SJCRH30 (cell line): ENCODE measurements at regions not wholly inside any gene's neighbourhood (a gene's known extent, or its start where the extent isn't known, plus 50 kb on each side); places are given as distances from the start of the nearest gene placed in this dataset.

Source experiments
- DNase-seq, 2 experiments: peaks; one replicate each; pipeline ENCODE4 v3.0.0-alpha.2; 2015 to 2020
- H3K27ac ChIP-seq: fragments of 250-450 bp; sonication (Bioruptor Pico); 2 replicates; pipeline ENCODE4 v1.5.1; 2020; ENCODE audit warnings: mild to moderate bottlenecking, moderate library complexity
- H3K27me3 ChIP-seq: fragments of 250-450 bp; sonication (Bioruptor Pico); 2 replicates; pipeline ENCODE4 v1.5.1; 2020; ENCODE audit warnings: mild to moderate bottlenecking, moderate library complexity
- H3K36me3 ChIP-seq: fragments of 250-450 bp; sonication (Bioruptor Pico); 2 replicates; pipeline ENCODE4 v1.5.1; 2020; ENCODE audit warnings: mild to moderate bottlenecking, moderate library complexity
- H3K4me1 ChIP-seq: fragments of 250-450 bp; sonication (Bioruptor Pico); 2 replicates; pipeline ENCODE4 v1.5.1; 2020; ENCODE audit warnings: mild to moderate bottlenecking, moderate library complexity
- H3K4me3 ChIP-seq: fragments of 250-450 bp; sonication (Bioruptor Pico); 2 replicates; pipeline ENCODE4 v1.5.1; 2020; ENCODE audit warnings: mild to moderate bottlenecking, moderate library complexity
- H3K9me3 ChIP-seq: fragments of 250-450 bp; sonication (Bioruptor Pico); replicated peaks from 2 replicates; pipeline ENCODE4 v1.5.1; 2020; ENCODE audit warnings: mild to moderate bottlenecking, moderate library complexity

DNA sequence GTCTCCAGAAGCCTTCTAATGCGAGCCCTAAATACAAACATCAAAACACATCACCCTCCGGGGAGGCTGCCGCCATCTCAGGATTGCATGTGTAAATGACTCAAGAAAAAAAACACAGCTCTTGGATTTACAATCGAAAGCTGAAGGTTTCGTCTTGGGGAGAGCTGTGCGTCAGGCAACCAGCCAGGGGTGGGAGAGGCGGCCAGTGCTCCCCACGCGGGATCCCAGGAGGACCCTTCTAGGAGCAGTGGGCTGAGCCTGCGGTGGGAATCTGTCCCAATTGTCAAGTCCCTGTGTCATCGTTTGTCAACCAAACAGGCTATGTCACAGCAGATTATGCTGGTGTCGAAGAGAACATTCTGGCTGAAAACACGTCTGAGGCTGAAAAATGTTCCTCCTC, 209.7 kb downstream of the ABCC12 start:
- Histone ChIP-seq H3K36me3 (no peaks in the 10 kb centered on the region), H3K4me1 (no peaks in the 10 kb centered on the region), H3K4me3 (no peak overlapping the region), H3K27ac (no peak overlapping the region), H3K9me3 (no peaks in the 10 kb centered on the region), H3K27me3 (no peaks in the 10 kb centered on the region)
- no peak for DNase-seq

GRCh38 chr16:47944589-47944988, 211.2 kb downstream of the ABCC12 start:
- Histone ChIP-seq H3K36me3 (no peaks in the 10 kb centered on the region), H3K4me1 (no peaks in the 10 kb centered on the region), H3K4me3 (no peak overlapping the region), H3K27me3 (no peaks in the 10 kb centered on the region), H3K9me3 (no peaks in the 10 kb centered on the region), H3K27ac (no peak overlapping the region)
- DNase-seq = no peak

- DNase-seq = no peak
- Histone ChIP-seq H3K36me3 (no peaks in the 10 kb centered on the region), H3K9me3 (no peaks in the 10 kb centered on the region), H3K27ac (no peak overlapping the region), H3K27me3 (no peaks in the 10 kb centered on the region), H3K4me3 (no peak overlapping the region), H3K4me1 (no peaks in the 10 kb centered on the region)
Measured at GRCh38 chr16:47943235-47943634, 212.6 kb downstream of the ABCC12 start.

- Histone ChIP-seq H3K36me3 (no peaks in the 10 kb centered on the region), H3K27ac (no peak overlapping the region), H3K4me1 (no peaks in the 10 kb centered on the region), H3K4me3 (no peak overlapping the region), H3K9me3 (no peaks in the 10 kb centered on the region), H3K27me3 (no peaks in the 10 kb centered on the region)
- no peak for DNase-seq
Measured at GRCh38 chr16:47940466-47940865, 215.3 kb downstream of the ABCC12 start.

- no peak overlapping the region for H3K4me3 ChIP-seq
- no peaks in the 10 kb centered on the region for H3K4me1 ChIP-seq
- no peaks in the 10 kb centered on the region for H3K27me3 ChIP-seq
- H3K27ac ChIP-seq = no peak overlapping the region
- no peaks in the 10 kb centered on the region for H3K9me3 ChIP-seq
- no peaks in the 10 kb centered on the region for H3K36me3 ChIP-seq
- no peak for DNase-seq
Measured at GRCh38 chr16:47939680-47940079, 216.1 kb downstream of the ABCC12 start.

DNA sequence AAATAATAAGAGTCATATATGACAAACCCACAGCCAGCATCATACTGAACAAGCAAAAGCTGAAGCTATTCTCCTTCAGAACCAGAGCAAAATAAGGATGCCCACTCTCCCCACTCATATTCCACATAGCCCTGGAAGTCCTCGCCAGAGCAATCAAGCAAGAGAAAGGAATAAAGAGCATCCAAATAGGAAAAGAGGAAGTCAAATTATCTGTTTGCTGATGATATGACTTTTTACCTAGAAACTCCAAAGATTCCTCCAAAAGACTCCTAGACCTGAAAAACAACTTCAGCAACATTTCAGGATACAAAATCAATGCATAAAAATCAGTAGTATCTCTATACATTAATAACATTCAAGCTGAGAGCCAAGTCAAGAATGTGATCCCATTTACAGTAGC, 217.5 kb downstream of the ABCC12 start:
- DNase-seq = no peak
- Histone ChIP-seq H3K9me3 (no peaks in the 10 kb centered on the region), H3K4me1 (no peaks in the 10 kb centered on the region), H3K27ac (no peak overlapping the region), H3K36me3 (no peaks in the 10 kb centered on the region), H3K27me3 (no peaks in the 10 kb centered on the region), H3K4me3 (no peak overlapping the region)

DNA sequence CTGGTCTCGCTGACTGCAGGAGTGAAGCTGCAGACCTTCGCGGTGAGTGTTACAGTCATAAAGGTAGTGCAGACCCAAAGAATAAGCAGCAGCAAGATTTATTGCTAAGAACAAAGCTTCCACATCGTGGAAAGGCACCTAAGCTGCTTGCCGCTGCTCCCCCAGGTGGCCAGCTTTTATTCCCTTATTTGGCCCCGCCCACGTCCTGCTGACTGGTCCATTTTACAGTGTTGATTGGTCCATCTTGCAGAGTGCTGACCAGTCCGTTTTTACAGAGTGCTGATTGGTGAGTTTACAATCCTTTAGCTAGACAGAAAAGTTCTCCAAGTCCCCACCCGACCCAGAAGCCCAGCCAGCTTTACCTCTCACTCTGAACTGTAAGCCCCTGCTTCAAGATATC, 227.8 kb downstream of the ABCC12 start:
- Histone ChIP-seq H3K4me3 (no peak overlapping the region), H3K9me3 (no peaks in the 10 kb centered on the region), H3K4me1 (no peaks in the 10 kb centered on the region), H3K27me3 (no peaks in the 10 kb centered on the region), H3K27ac (no peak overlapping the region), H3K36me3 (no peaks in the 10 kb centered on the region)
- peak in 1 of 2 experiments; percentile 12 for DNase-seq

- Histone ChIP-seq H3K9me3 (no peaks in the 10 kb centered on the region), H3K36me3 (no peaks in the 10 kb centered on the region), H3K27me3 (no peaks in the 10 kb centered on the region), H3K4me1 (no peaks in the 10 kb centered on the region), H3K27ac (no peak overlapping the region), H3K4me3 (no peak overlapping the region)
- no peak for DNase-seq
Measured at GRCh38 chr16:47927330-47927729, 228.5 kb downstream of the ABCC12 start.

- Histone ChIP-seq H3K4me3 (no peak overlapping the region), H3K27ac (no peak overlapping the region), H3K4me1 (no peaks in the 10 kb centered on the region), H3K27me3 (no peaks in the 10 kb centered on the region), H3K36me3 (no peaks in the 10 kb centered on the region), H3K9me3 (no peaks in the 10 kb centered on the region)
- no peak for DNase-seq
Measured at GRCh38 chr16:47925811-47926460, 229.9 kb downstream of the ABCC12 start.

GRCh38 chr16:47924950-47925349, 230.8 kb downstream of the ABCC12 start:
- no peaks in the 10 kb centered on the region for H3K9me3 ChIP-seq
- H3K27ac ChIP-seq = no peak overlapping the region
- no peak overlapping the region for H3K4me3 ChIP-seq
- no peaks in the 10 kb centered on the region for H3K4me1 ChIP-seq
- no peaks in the 10 kb centered on the region for H3K36me3 ChIP-seq
- no peaks in the 10 kb centered on the region for H3K27me3 ChIP-seq
- no peak for DNase-seq

GRCh38 chr16:47921535-47921934, 234.3 kb downstream of the ABCC12 start:
- no peak for DNase-seq
- H3K27ac ChIP-seq = no peak overlapping the region
- no peaks in the 10 kb centered on the region for H3K9me3 ChIP-seq
- H3K4me3 ChIP-seq = no peak overlapping the region
- H3K27me3 ChIP-seq = no peaks in the 10 kb centered on the region
- H3K36me3 ChIP-seq = no peaks in the 10 kb centered on the region
- H3K4me1 ChIP-seq = no peaks in the 10 kb centered on the region

DNA sequence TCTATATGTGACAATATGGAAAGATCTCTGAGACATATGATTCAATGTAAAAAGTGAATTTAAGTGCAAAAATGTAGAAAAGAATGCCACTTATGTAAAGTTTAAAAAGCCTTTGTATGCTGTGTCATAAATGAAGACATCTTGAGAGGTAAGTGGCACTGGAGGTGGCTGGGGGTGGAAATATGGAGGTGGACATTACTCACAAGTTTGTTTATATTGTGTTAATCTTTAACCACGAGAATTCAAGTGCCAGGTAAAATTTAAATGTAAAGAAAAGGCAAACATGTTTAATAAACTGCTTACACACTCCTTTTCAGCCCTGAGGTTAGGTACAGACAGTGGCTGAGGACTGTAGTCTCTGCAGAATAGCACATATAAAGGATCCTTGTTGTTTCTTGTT, 235.1 kb downstream of the ABCC12 start:
- Histone ChIP-seq H3K4me1 (no peaks in the 10 kb centered on the region), H3K4me3 (no peak overlapping the region), H3K9me3 (no peaks in the 10 kb centered on the region), H3K27me3 (no peaks in the 10 kb centered on the region), H3K36me3 (no peaks in the 10 kb centered on the region), H3K27ac (no peak overlapping the region)
- DNase-seq = no peak

DNA sequence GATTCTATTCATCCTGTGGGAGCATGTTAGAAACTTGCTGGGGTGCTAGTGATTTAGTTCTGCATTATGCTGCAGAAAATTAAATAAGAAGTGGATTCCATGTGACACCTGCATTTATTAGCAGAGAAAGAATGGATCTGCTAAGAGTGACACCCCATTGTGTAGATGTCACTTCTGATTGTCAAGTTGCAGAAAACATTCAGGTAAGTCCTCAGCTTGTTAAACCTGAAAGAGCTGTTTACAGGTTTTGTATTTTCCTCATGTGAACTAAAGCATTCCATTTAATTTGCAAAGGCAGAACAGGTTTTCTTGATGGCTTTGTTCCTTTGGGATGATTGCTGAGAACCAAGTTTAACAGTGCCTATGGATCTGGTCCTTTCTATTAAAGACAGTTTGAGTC, 238.7 kb downstream of the ABCC12 start:
- no peaks in the 10 kb centered on the region for H3K9me3 ChIP-seq
- no peaks in the 10 kb centered on the region for H3K36me3 ChIP-seq
- no peak for DNase-seq
- H3K27me3 ChIP-seq = no peaks in the 10 kb centered on the region
- H3K4me1 ChIP-seq = no peaks in the 10 kb centered on the region
- H3K4me3 ChIP-seq = no peak overlapping the region
- H3K27ac ChIP-seq = no peak overlapping the region

- no peaks in the 10 kb centered on the region for H3K4me1 ChIP-seq
- H3K27me3 ChIP-seq = no peaks in the 10 kb centered on the region
- no peaks in the 10 kb centered on the region for H3K9me3 ChIP-seq
- H3K4me3 ChIP-seq = no peak overlapping the region
- H3K27ac ChIP-seq = no peak overlapping the region
- no peaks in the 10 kb centered on the region for H3K36me3 ChIP-seq
- no peak for DNase-seq
Measured at GRCh38 chr16:47916266-47916665, 239.5 kb downstream of the ABCC12 start.

DNA sequence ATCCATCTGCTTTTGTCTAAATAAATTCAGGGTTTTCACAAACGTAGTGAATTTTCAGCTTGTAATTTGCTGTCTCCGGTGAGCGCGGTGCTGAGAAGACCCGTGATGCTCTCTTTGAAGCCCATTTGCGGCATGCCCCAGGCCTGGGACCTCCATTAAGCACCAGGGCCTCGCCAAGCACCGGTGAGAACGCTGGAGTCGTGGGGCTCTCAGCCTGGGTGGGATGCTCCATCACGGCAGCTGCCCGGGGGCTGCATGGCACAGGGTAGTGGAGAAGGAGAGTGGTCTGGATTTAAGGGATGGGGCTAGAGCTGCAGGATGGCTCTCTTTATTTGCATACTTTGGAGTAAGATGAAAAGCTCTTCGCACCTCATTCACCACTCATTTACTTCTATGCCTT, 248.7 kb downstream of the ABCC12 start:
- DNase-seq = no peak
- Histone ChIP-seq H3K4me1 (no peaks in the 10 kb centered on the region), H3K9me3 (no peaks in the 10 kb centered on the region), H3K27me3 (no peaks in the 10 kb centered on the region), H3K36me3 (no peaks in the 10 kb centered on the region), H3K4me3 (no peak overlapping the region), H3K27ac (no peak overlapping the region)

- Histone ChIP-seq H3K27me3 (no peaks in the 10 kb centered on the region), H3K4me1 (no peaks in the 10 kb centered on the region), H3K9me3 (no peaks in the 10 kb centered on the region), H3K36me3 (no peaks in the 10 kb centered on the region), H3K27ac (no peak overlapping the region), H3K4me3 (no peak overlapping the region)
- no peak for DNase-seq
Measured at GRCh38 chr16:47905771-47906170, 250.0 kb downstream of the ABCC12 start.
